ENCODE measurements at regions not wholly inside any gene's neighbourhood (a gene's known extent, or its start where the extent isn't known, plus 50 kb on each side); places are given as distances from the start of the nearest gene placed in this dataset.

DNA sequence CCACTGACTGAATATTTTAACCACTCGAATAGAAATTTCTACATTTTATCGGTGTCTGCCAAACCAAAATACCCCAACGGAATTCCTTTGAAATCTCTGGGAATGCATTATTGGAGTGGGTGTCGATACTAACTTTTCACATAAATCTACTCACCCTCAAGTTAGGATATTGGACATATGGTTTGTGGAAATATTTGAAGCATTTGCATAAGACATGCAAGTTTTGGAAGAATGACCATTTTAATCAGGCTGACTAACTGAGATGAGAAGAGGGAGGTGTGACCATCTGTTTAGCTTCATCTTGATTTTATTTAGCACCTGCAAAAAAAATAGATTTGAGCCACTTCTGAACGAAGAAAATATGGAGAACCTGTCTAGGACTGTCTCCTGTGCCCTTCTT is 61.2 kb downstream of the KLF6 start:
- no peak overlapping the region for H3K27ac ChIP-seq
- H3K9ac ChIP-seq (ENCODE audit: insufficient read length) = no peak overlapping the region
- H3K4me3 ChIP-seq = no peak overlapping the region
- no peaks in the 10 kb centered on the region for H3K9me3 ChIP-seq (ENCODE audit: low read depth, low read length)
- no peaks in the 10 kb centered on the region for H3K36me3 ChIP-seq (ENCODE audit: insufficient read depth, low read length)
- DNase-seq (ENCODE audit: low read depth, low spot score) = no peak
- TF ChIP-seq EZH2 (IDR thresholded peaks at IDR 0.05) (no peak), POLR2AphosphoS5 (IDR thresholded peaks at IDR 0.05; ENCODE audit: borderline replicate concordance, low read depth, low read length) (no peak), FOXP2 (optimal IDR thresholded peaks at IDR 0.05; ENCODE audit: control extremely low read depth, extremely low read length, insufficient read depth) (no peak)

- no peak overlapping the region for H3K9ac ChIP-seq (ENCODE audit: insufficient read length)
- H3K4me3 ChIP-seq = no peak overlapping the region
- no peak for TF ChIP-seq EZH2 (IDR thresholded peaks at IDR 0.05)
- no peak for TF ChIP-seq FOXP2 (optimal IDR thresholded peaks at IDR 0.05; ENCODE audit: control extremely low read depth, extremely low read length, insufficient read depth)
- TF ChIP-seq POLR2AphosphoS5 (IDR thresholded peaks at IDR 0.05; ENCODE audit: borderline replicate concordance, low read depth, low read length) = no peak
- no peak overlapping the region for H3K27ac ChIP-seq
- no peaks in the 10 kb centered on the region for H3K9me3 ChIP-seq (ENCODE audit: low read depth, low read length)
- H3K36me3 ChIP-seq (ENCODE audit: insufficient read depth, low read length) = no peaks in the 10 kb centered on the region
- DNase-seq (ENCODE audit: low read depth, low spot score) = no peak
These were observed 64.6 kb downstream of the KLF6 start for GRCh38 chr10:3720228-3721019.

GRCh38 chr10:3719024-3719843 is 65.8 kb downstream of the KLF6 start:
- no peaks in the 10 kb centered on the region for H3K36me3 ChIP-seq (ENCODE audit: insufficient read depth, low read length)
- no peak overlapping the region for H3K9ac ChIP-seq (ENCODE audit: insufficient read length)
- no peaks in the 10 kb centered on the region for H3K9me3 ChIP-seq (ENCODE audit: low read depth, low read length)
- no peak for TF ChIP-seq FOXP2 (optimal IDR thresholded peaks at IDR 0.05; ENCODE audit: control extremely low read depth, extremely low read length, insufficient read depth)
- no peak for TF ChIP-seq EZH2 (IDR thresholded peaks at IDR 0.05)
- no peak for TF ChIP-seq POLR2AphosphoS5 (IDR thresholded peaks at IDR 0.05; ENCODE audit: borderline replicate concordance, low read depth, low read length)
- H3K27ac ChIP-seq = no peak overlapping the region
- no peak for DNase-seq (ENCODE audit: low read depth, low spot score)
- H3K4me3 ChIP-seq = no peak overlapping the region

DNA sequence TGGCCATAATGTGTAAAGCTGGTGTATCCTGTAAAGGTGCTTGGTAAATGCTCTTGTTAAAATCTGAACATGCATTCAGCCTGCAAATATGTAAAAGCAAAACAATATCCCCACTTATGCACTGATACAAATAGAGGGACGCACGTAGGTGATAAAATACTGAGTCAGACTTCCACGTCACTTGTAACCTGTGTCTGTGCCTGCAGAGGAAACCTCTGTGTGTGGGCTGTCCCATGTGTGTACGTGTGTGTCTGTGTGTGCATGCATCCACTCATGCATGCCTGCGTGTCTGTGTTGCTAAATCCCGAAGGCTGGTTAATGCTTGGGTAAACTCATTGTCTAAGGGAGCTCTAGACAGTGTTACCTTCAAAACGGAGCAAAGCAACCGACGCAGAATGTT is 68.9 kb downstream of the KLF6 start:
- no peaks in the 10 kb centered on the region for H3K9me3 ChIP-seq (ENCODE audit: low read depth, low read length)
- no peaks in the 10 kb centered on the region for H3K36me3 ChIP-seq (ENCODE audit: insufficient read depth, low read length)
- no peak overlapping the region for H3K4me3 ChIP-seq
- H3K27ac ChIP-seq = no peak overlapping the region
- H3K9ac ChIP-seq (ENCODE audit: insufficient read length) = no peak overlapping the region
- TF ChIP-seq EZH2 (IDR thresholded peaks at IDR 0.05) (no peak), FOXP2 (optimal IDR thresholded peaks at IDR 0.05; ENCODE audit: control extremely low read depth, extremely low read length, insufficient read depth) (no peak), POLR2AphosphoS5 (IDR thresholded peaks at IDR 0.05; ENCODE audit: borderline replicate concordance, low read depth, low read length) (no peak)
- no peak for DNase-seq (ENCODE audit: low read depth, low spot score)

DNA sequence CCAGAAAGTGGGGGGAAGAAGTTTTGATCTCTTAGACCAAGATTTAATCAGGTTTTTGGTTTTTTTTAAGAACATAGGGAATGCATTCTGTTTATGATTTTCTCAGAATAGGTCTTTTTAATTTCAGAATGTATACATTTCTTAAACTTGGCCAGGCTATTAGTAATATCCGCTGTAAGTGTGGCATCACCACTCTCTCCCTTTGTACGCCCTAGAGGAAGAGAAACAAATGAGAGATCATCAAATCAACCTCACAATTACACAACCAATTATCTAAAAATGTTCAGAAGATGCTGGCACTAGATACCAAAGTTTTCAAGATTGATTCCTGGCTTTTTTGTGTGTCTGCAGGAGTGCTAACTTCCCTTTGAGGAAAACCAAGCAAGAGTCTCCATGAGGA is 70.0 kb downstream of the KLF6 start:
- Histone ChIP-seq H3K4me3 (no peak overlapping the region), H3K36me3 (ENCODE audit: insufficient read depth, low read length) (no peaks in the 10 kb centered on the region), H3K9ac (ENCODE audit: insufficient read length) (no peak overlapping the region), H3K9me3 (ENCODE audit: low read depth, low read length) (no peaks in the 10 kb centered on the region), H3K27ac (no peak overlapping the region)
- TF ChIP-seq POLR2AphosphoS5 (IDR thresholded peaks at IDR 0.05; ENCODE audit: borderline replicate concordance, low read depth, low read length) (no peak), EZH2 (IDR thresholded peaks at IDR 0.05) (no peak), FOXP2 (optimal IDR thresholded peaks at IDR 0.05; ENCODE audit: control extremely low read depth, extremely low read length, insufficient read depth) (no peak)
- DNase-seq (ENCODE audit: low read depth, low spot score) = no peak

GRCh38 chr10:3714531-3714930 is 70.5 kb downstream of the KLF6 start:
- Histone ChIP-seq H3K9me3 (ENCODE audit: low read depth, low read length) (no peaks in the 10 kb centered on the region), H3K36me3 (ENCODE audit: insufficient read depth, low read length) (no peaks in the 10 kb centered on the region), H3K9ac (ENCODE audit: insufficient read length) (no peak overlapping the region), H3K4me3 (no peak overlapping the region), H3K27ac (no peak overlapping the region)
- TF ChIP-seq POLR2AphosphoS5 (IDR thresholded peaks at IDR 0.05; ENCODE audit: borderline replicate concordance, low read depth, low read length) (peak; percentile 19; the same call in 1 of the 2 replicates), FOXP2 (optimal IDR thresholded peaks at IDR 0.05; ENCODE audit: control extremely low read depth, extremely low read length, insufficient read depth) (no peak)
- peak; percentile 92 for DNase-seq (ENCODE audit: low read depth, low spot score)

DNA sequence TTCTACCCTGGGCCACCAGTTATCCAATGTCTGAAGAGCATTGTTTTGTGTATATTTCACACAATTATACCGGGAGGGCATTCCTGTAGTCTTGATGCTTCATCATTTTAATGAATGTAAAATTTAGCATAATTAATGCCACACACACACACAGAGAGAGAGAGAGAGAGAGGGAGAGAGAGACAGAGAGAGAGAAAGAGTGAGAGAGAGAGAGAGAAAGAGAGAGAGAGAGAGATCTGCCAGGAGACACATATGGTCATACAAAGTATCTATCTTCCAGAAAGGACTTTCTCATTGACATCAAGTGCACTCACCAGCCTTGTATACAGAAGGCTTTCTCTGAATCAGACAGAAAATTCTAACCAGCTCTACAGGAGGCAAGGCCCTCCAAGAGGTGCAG is 72.3 kb downstream of the KLF6 start:
- H3K4me3 ChIP-seq = no peak overlapping the region
- DNase-seq (ENCODE audit: low read depth, low spot score) = no peak
- H3K9ac ChIP-seq (ENCODE audit: insufficient read length) = no peak overlapping the region
- no peaks in the 10 kb centered on the region for H3K9me3 ChIP-seq (ENCODE audit: low read depth, low read length)
- TF ChIP-seq EZH2 (IDR thresholded peaks at IDR 0.05) = no peak
- H3K36me3 ChIP-seq (ENCODE audit: insufficient read depth, low read length) = no peaks in the 10 kb centered on the region
- no peak overlapping the region for H3K27ac ChIP-seq

- no peak overlapping the region for H3K4me3 ChIP-seq
- no peaks in the 10 kb centered on the region for H3K36me3 ChIP-seq (ENCODE audit: insufficient read depth, low read length)
- H3K9ac ChIP-seq (ENCODE audit: insufficient read length) = no peak overlapping the region
- H3K27ac ChIP-seq = no peak overlapping the region
- no peaks in the 10 kb centered on the region for H3K9me3 ChIP-seq (ENCODE audit: low read depth, low read length)
- no peak for TF ChIP-seq POLR2AphosphoS5 (IDR thresholded peaks at IDR 0.05; ENCODE audit: borderline replicate concordance, low read depth, low read length)
- TF ChIP-seq EZH2 (IDR thresholded peaks at IDR 0.05) = no peak
- no peak for TF ChIP-seq FOXP2 (optimal IDR thresholded peaks at IDR 0.05; ENCODE audit: control extremely low read depth, extremely low read length, insufficient read depth)
- no peak for DNase-seq (ENCODE audit: low read depth, low spot score)
These were observed 73.1 kb downstream of the KLF6 start for GRCh38 chr10:3711918-3712317.
